ENCODE measurements at regions not wholly inside any gene's neighbourhood (a gene's known extent, or its start where the extent isn't known, plus 50 kb on each side); places are given as distances from the start of the nearest gene placed in this dataset.

GRCh38 chr3:194745422-194746184 lies 59.9 kb downstream of the FAM43A start:
- no peaks in the 10 kb centered on the region for H3K9me3 ChIP-seq (ENCODE audit: severe bottlenecking)
- H3K27me3 ChIP-seq (ENCODE audit: insufficient read depth, low read depth, severe bottlenecking): no peaks in the 10 kb centered on the region
- H3K36me3 ChIP-seq: no peaks in the 10 kb centered on the region
- TF ChIP-seq CTCF (IDR thresholded peaks at IDR 0.05; ENCODE audit: low read depth, low read length): no peak
- no peak overlapping the region for H3K27ac ChIP-seq
- no peak for DNase-seq
- H3K4me3 ChIP-seq (ENCODE audit: low read depth, low read length): no peak overlapping the region

GRCh38 chr3:194748225-194748624 lies 62.5 kb downstream of the FAM43A start:
- no peak overlapping the region for H3K27ac ChIP-seq
- TF ChIP-seq CTCF (IDR thresholded peaks at IDR 0.05; ENCODE audit: low read depth, low read length): no peak
- H3K4me3 ChIP-seq (ENCODE audit: low read depth, low read length): no peak overlapping the region
- H3K9me3 ChIP-seq (ENCODE audit: severe bottlenecking): no peaks in the 10 kb centered on the region
- H3K27me3 ChIP-seq (ENCODE audit: insufficient read depth, low read depth, severe bottlenecking): no peaks in the 10 kb centered on the region
- H3K36me3 ChIP-seq: no peaks in the 10 kb centered on the region
- DNase-seq: no peak

- DNase-seq: no peak
- Histone ChIP-seq H3K27me3 (ENCODE audit: insufficient read depth, low read depth, severe bottlenecking) (no peaks in the 10 kb centered on the region), H3K27ac (no peak overlapping the region), H3K4me3 (ENCODE audit: low read depth, low read length) (no peak overlapping the region), H3K9me3 (ENCODE audit: severe bottlenecking) (no peaks in the 10 kb centered on the region), H3K36me3 (no peaks in the 10 kb centered on the region)
- TF ChIP-seq CTCF (IDR thresholded peaks at IDR 0.05; ENCODE audit: low read depth, low read length): no peak
Measured at GRCh38 chr3:194749631-194750490, 64.2 kb downstream of the FAM43A start.

- no peaks in the 10 kb centered on the region for H3K27me3 ChIP-seq (ENCODE audit: insufficient read depth, low read depth, severe bottlenecking)
- H3K27ac ChIP-seq: no peak overlapping the region
- no peaks in the 10 kb centered on the region for H3K36me3 ChIP-seq
- no peak overlapping the region for H3K4me3 ChIP-seq (ENCODE audit: low read depth, low read length)
- no peaks in the 10 kb centered on the region for H3K9me3 ChIP-seq (ENCODE audit: severe bottlenecking)
- no peak for TF ChIP-seq CTCF (IDR thresholded peaks at IDR 0.05; ENCODE audit: low read depth, low read length)
- no peak for DNase-seq
Measured at GRCh38 chr3:194750491-194750828, 64.8 kb downstream of the FAM43A start.

GRCh38 chr3:194755671-194756459 lies 70.2 kb downstream of the FAM43A start:
- H3K27ac ChIP-seq: no peak overlapping the region
- no peak for TF ChIP-seq CTCF (IDR thresholded peaks at IDR 0.05; ENCODE audit: low read depth, low read length)
- no peaks in the 10 kb centered on the region for H3K9me3 ChIP-seq (ENCODE audit: severe bottlenecking)
- H3K4me3 ChIP-seq (ENCODE audit: low read depth, low read length): no peak overlapping the region
- H3K27me3 ChIP-seq (ENCODE audit: insufficient read depth, low read depth, severe bottlenecking): no peaks in the 10 kb centered on the region
- H3K36me3 ChIP-seq: no peaks in the 10 kb centered on the region
- no peak for DNase-seq

All from WERI-Rb-1 (cell line).